Ramos (cell line): ENCODE measurements at regions not wholly inside any gene's neighbourhood (a gene's known extent, or its start where the extent isn't known, plus 50 kb on each side); places are given as distances from the start of the nearest gene placed in this dataset.
"Not testable (repeated sequence)": the region's sequence is repeated elsewhere in the genome, so short reads cannot be mapped to it uniquely, and the experiment has no call there.

Experiments used
- in situ Hi-C: fragments of 300-500 bp; cut with MboI; formaldehyde crosslinking; loops from one replicate; pipeline ENCODE4 v1.14.3; 2022; ENCODE audit warnings: low sequenced_read_pairs; ENCODE audit not compliant: unreplicated experiment

GRCh38 chr5:6125781-6126180 lies 252.6 kb downstream of the MED10 start:
- in situ Hi-C loops: no loop called here

- in situ Hi-C loops: no loop called here
Observed at GRCh38 chr5:6118691-6119090, 259.7 kb downstream of the MED10 start.

- in situ Hi-C loops: no loop called here
Observed at GRCh38 chr5:6117212-6117611, 261.1 kb downstream of the MED10 start.

GRCh38 chr5:6115852-6116251 lies 262.5 kb downstream of the MED10 start:
- in situ Hi-C loops: no loop called here

- in situ Hi-C loops: no loop called here
Observed at GRCh38 chr5:6112538-6112937, 265.8 kb downstream of the MED10 start.

- in situ Hi-C loops: no loop called here
Observed at GRCh38 chr5:6112125-6112524, 266.2 kb downstream of the MED10 start.

GRCh38 chr5:6111131-6111530 lies 267.2 kb downstream of the MED10 start:
- in situ Hi-C loops: no loop called here

- in situ Hi-C loops: no loop called here
Observed at GRCh38 chr5:6110441-6111005, 267.8 kb downstream of the MED10 start.

- in situ Hi-C loops: no loop called here
Observed at GRCh38 chr5:6108981-6109825, 269.1 kb downstream of the MED10 start.

- in situ Hi-C loops: no loop called here
Observed at GRCh38 chr5:6108540-6108848, 269.9 kb downstream of the MED10 start.

- in situ Hi-C loops: no loop called here
Observed at GRCh38 chr5:6107675-6108539, 270.4 kb downstream of the MED10 start.

- in situ Hi-C loops: no loop called here
Observed at GRCh38 chr5:6106756-6107155, 271.6 kb downstream of the MED10 start.

- in situ Hi-C loops: no loop called here
Observed at GRCh38 chr5:6105320-6105719, 273.0 kb downstream of the MED10 start.

GRCh38 chr5:6096101-6096500 lies 282.2 kb downstream of the MED10 start:
- in situ Hi-C loops: no loop called here

- in situ Hi-C loops: not testable (repeated sequence)
Observed at GRCh38 chr5:6094180-6094579, 284.2 kb downstream of the MED10 start.

- in situ Hi-C loops: no loop called here
Observed at GRCh38 chr5:6090838-6091237, 287.5 kb downstream of the MED10 start.

GRCh38 chr5:6090079-6090654 lies 288.2 kb downstream of the MED10 start:
- in situ Hi-C loops: no loop called here

- in situ Hi-C loops: no loop called here
Observed at GRCh38 chr5:6088706-6089105, 289.6 kb downstream of the MED10 start.

GRCh38 chr5:6087576-6087975 lies 290.8 kb downstream of the MED10 start:
- in situ Hi-C loops: no loop called here

- in situ Hi-C loops: no loop called here
Observed at GRCh38 chr5:6086871-6087270, 291.5 kb downstream of the MED10 start.

GRCh38 chr5:6085341-6085860 lies 292.9 kb downstream of the MED10 start:
- in situ Hi-C loops: no loop called here
